Thymus (tissue), 11 donors: ENCODE measurements at regions not wholly inside any gene's neighbourhood (a gene's known extent, or its start where the extent isn't known, plus 50 kb on each side); places are given as distances from the start of the nearest gene placed in this dataset.

ENCODE experiments used
- DNase-seq, 9 donors: peaks; one replicate each; pipeline ENCODE4 v3.0.0-alpha.2; 2013; ENCODE audit warnings: low spot score in 9 of 9, low read depth in 6 of 9, missing footprints in 1 of 9
- H3K27ac ChIP-seq, 2 donors: one replicate each; pipeline ENCODE4 v1.5.1; 2013; ENCODE audit warnings: control low read depth in 1 of 2, low read depth in 1 of 2, low read length in 1 of 2, mild to moderate bottlenecking in 1 of 2, moderate library complexity in 1 of 2
- H3K27me3 ChIP-seq, 2 donors: one replicate each; pipeline ENCODE4 v1.5.1; 2013; ENCODE audit warnings: low read length in 1 of 2; ENCODE audit not compliant: control insufficient read depth in 2 of 2, insufficient read depth in 1 of 2
- H3K36me3 ChIP-seq, 2 donors: one replicate each; pipeline ENCODE4 v1.5.1; 2013; ENCODE audit warnings: low read length in 1 of 2, mild to moderate bottlenecking in 1 of 2, moderate library complexity in 1 of 2; ENCODE audit not compliant: control insufficient read depth in 2 of 2, insufficient read depth in 2 of 2
- H3K4me1 ChIP-seq, 2 donors: one replicate each; pipeline ENCODE4 v1.5.1; 2013; ENCODE audit warnings: low read length in 2 of 2; ENCODE audit not compliant: control insufficient read depth in 2 of 2, insufficient read depth in 2 of 2
- H3K4me3 ChIP-seq, 2 donors: one replicate each; pipeline ENCODE4 v1.5.1; 2013; ENCODE audit warnings: low read length in 2 of 2, control low read depth in 1 of 2, mild to moderate bottlenecking in 1 of 2
- H3K9me3 ChIP-seq, 2 donors: one replicate each; pipeline ENCODE4 v1.5.1; 2013; ENCODE audit warnings: low read length in 1 of 2, mild to moderate bottlenecking in 1 of 2; ENCODE audit not compliant: control insufficient read depth in 2 of 2, insufficient read depth in 1 of 2
- WGBS: extraction: QIAGEN DNeasy Blood & Tissue Kit; methylation state at CpG from one replicate; pipeline ENCODE4 v1.1.7; 2013; 5-methylcytosine and 5-hydroxymethylcytosine counted together
- donor health status: healthy.

DNA sequence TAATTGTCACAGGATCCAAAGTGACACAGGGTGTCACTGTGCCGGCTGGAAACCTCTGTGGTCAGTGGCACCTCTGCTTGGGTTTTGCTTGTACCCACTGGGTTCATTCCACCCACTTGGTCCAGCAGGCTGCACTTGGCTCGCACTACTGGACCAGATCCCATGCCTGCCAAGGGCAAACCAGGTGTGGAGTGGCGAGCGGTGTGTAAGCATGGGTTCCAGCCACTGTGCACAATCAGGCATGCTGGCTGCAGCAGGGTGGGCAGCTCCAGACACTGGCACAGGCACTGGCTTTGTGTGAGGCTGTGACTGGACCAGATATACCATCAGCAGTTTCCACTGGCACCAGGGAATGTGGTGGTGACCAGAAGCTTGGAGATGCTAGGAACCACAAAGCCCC is 261.4 kb downstream of the KCNA4 start:
- DNase-seq, result no peak
- no peak overlapping the region for H3K27ac ChIP-seq
- peaks cover 0 to 16% of the 10 kb centered on the region in 2 donors for H3K9me3 ChIP-seq
- no peaks in the 10 kb centered on the region for H3K4me1 ChIP-seq
- H3K27me3 ChIP-seq, result no peaks in the 10 kb centered on the region
- no peaks in the 10 kb centered on the region for H3K36me3 ChIP-seq
- WGBS, result 98% methylated on average over 4 of the region's 4 CpGs
- no peak overlapping the region for H3K4me3 ChIP-seq

DNA sequence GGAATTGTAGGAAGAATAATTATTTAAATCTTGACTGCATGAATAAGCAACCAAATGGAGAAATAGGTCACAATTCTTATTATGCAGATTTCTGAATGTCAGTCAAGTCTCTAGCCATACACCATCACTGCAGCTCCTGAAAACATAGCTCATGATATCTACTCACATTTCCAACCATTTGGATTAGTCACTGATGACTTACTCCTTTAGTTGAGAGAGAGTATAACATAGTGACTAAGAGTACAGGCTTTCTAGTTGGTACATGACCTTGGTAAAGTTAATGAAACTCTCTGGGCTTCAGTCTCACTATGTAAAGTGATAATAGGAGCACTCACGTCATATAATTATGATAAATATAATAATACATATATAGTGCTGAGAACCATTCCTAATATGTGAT is 265.2 kb downstream of the KCNA4 start:
- 95% methylated on average over 1 of the region's 1 CpG for WGBS
- H3K4me1 ChIP-seq, result no peaks in the 10 kb centered on the region
- H3K9me3 ChIP-seq, result peaks cover 0 to 13% of the 10 kb centered on the region in 2 donors
- H3K36me3 ChIP-seq, result no peaks in the 10 kb centered on the region
- H3K4me3 ChIP-seq, result no peak overlapping the region
- no peaks in the 10 kb centered on the region for H3K27me3 ChIP-seq
- no peak overlapping the region for H3K27ac ChIP-seq
- DNase-seq, result no peak

- no peak overlapping the region for H3K27ac ChIP-seq
- no peaks in the 10 kb centered on the region for H3K4me1 ChIP-seq
- peaks cover 0 to 1% of the 10 kb centered on the region in 2 donors for H3K9me3 ChIP-seq
- 92% methylated on average over 3 of the region's 3 CpGs for WGBS
- H3K27me3 ChIP-seq, result no peaks in the 10 kb centered on the region
- H3K36me3 ChIP-seq, result no peaks in the 10 kb centered on the region
- no peak for DNase-seq
- H3K4me3 ChIP-seq, result no peak overlapping the region
These were observed 266.4 kb downstream of the KCNA4 start for GRCh38 chr11:29750392-29750791.

DNA sequence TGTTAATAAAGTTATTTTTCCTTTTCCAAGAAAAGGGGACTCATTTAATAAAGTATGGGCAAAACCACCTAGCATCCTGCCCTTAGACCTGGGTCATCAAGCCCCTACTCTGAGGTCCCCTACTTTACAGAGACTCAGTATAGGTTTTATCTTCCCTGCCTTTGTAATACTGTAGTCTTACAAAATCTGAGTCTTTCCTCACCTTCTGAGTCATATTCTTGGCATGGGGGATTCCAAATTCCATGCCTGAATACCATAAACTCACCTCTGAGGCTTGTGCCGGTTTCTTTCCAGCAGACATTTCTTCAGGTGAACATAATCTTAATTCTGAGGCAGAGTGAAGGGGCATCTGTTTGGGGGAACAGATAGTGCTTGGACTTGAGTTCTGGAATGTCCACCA is 282.5 kb downstream of the KCNA4 start:
- DNase-seq, result peak in 1 of 9 donors; percentile 0
- WGBS, result 87% methylated on average over 1 of the region's 1 CpG
- no peaks in the 10 kb centered on the region for H3K9me3 ChIP-seq
- H3K4me1 ChIP-seq, result no peaks in the 10 kb centered on the region
- H3K4me3 ChIP-seq, result no peak overlapping the region
- H3K27me3 ChIP-seq, result no peaks in the 10 kb centered on the region
- no peaks in the 10 kb centered on the region for H3K36me3 ChIP-seq
- no peak overlapping the region for H3K27ac ChIP-seq

DNA sequence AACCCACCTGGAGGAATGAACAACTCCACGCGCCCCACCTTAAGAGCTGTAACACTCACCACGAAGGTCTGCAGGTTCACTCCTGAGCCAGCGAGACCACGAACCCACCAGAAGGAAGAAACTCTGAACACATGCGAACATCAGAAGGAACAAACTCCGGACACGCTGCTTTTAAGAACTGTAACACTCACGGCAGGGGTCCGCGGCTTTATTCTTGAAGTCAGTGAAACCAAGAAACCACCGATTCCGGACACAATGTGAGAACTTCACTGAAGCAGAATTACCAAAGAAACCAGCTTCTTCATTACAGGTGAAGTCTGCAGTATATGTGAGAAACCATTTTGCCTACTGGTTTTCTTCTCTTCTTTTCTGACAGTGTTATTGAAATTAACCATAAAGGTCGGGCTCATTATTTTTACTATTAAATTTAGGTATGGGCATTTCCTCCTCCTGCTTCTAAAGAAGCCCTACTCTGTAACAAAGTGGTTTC is 303.0 kb downstream of the KCNA4 start:
- no peak overlapping the region for H3K4me3 ChIP-seq
- H3K27me3 ChIP-seq, result no peaks in the 10 kb centered on the region
- WGBS, result 96% methylated on average over 14 of the region's 14 CpGs
- H3K27ac ChIP-seq, result no peak overlapping the region
- H3K36me3 ChIP-seq, result no peaks in the 10 kb centered on the region
- peaks cover 1 to 8% of the 10 kb centered on the region in 2 donors for H3K9me3 ChIP-seq
- H3K4me1 ChIP-seq, result no peaks in the 10 kb centered on the region
- DNase-seq, result no peak

- 92% methylated on average over 12 of the region's 12 CpGs for WGBS
- Histone ChIP-seq H3K27me3 (no peaks in the 10 kb centered on the region), H3K4me3 (no peak overlapping the region), H3K36me3 (no peaks in the 10 kb centered on the region), H3K9me3 (peaks cover 1 to 8% of the 10 kb centered on the region in 2 donors), H3K4me1 (no peaks in the 10 kb centered on the region), H3K27ac (no peak overlapping the region)
- no peak for DNase-seq
These were observed 304.2 kb downstream of the KCNA4 start for GRCh38 chr11:29712616-29713015.

- Histone ChIP-seq H3K4me1 (no peaks in the 10 kb centered on the region), H3K27ac (no peak overlapping the region), H3K36me3 (no peaks in the 10 kb centered on the region), H3K9me3 (peaks cover 1 to 7% of the 10 kb centered on the region in 2 donors), H3K27me3 (no peaks in the 10 kb centered on the region), H3K4me3 (no peak overlapping the region)
- DNase-seq, result no peak
- 66% methylated on average over 2 of the region's 2 CpGs for WGBS
These were observed 308.9 kb downstream of the KCNA4 start for GRCh38 chr11:29707924-29708323.

- no peaks in the 10 kb centered on the region for H3K4me1 ChIP-seq
- WGBS, result 90% methylated on average over 1 of the region's 1 CpG
These were observed 331.5 kb downstream of the KCNA4 start for GRCh38 chr11:29685361-29685760.

GRCh38 chr11:29682856-29683255 is 334.0 kb downstream of the KCNA4 start:
- Histone ChIP-seq H3K4me1 (no peaks in the 10 kb centered on the region), H3K27ac (no peak overlapping the region), H3K4me3 (no peak overlapping the region), H3K36me3 (no peaks in the 10 kb centered on the region), H3K27me3 (no peaks in the 10 kb centered on the region), H3K9me3 (no peaks in the 10 kb centered on the region)
- WGBS, result 73% methylated on average over 2 of the region's 2 CpGs
- DNase-seq, result no peak

More at GRCh38 chr11:29685361-29685760, 331.5 kb downstream of the KCNA4 start:
- no peak for DNase-seq
- Histone ChIP-seq H3K4me3 (no peak overlapping the region), H3K27ac (no peak overlapping the region), H3K9me3 (no peaks in the 10 kb centered on the region), H3K36me3 (no peaks in the 10 kb centered on the region), H3K27me3 (no peaks in the 10 kb centered on the region)

DNA sequence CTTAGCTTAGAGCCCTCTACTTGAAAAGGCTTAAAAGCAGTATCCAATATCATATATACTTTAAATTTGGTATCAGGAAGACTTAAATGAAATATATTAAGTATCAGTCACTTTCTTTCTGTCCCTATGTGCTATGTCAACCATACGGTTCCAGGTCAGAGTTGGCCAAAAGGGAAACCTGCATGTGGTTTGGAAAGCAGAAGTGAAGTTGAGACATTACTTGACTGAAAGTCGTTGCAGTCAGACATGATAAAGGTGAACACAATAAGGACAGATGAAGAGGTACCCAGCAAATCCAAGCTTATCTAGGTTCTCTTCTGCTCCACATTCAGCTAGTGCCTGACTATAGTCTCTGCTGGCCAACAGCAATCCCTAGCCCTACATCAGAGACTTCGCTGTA is 336.8 kb downstream of the KCNA4 start:
- DNase-seq, result no peak

More for the DNA sequence above, 336.8 kb downstream of the KCNA4 start:
- Histone ChIP-seq H3K36me3 (no peaks in the 10 kb centered on the region), H3K27me3 (no peaks in the 10 kb centered on the region), H3K27ac (no peak overlapping the region), H3K4me3 (no peak overlapping the region), H3K4me1 (no peaks in the 10 kb centered on the region), H3K9me3 (no peaks in the 10 kb centered on the region)
- WGBS, result 64% methylated on average over 3 of the region's 3 CpGs
